CD4-positive, alpha-beta T cell (primary cell): ENCODE measurements at regions not wholly inside any gene's neighbourhood (a gene's known extent, or its start where the extent isn't known, plus 50 kb on each side); places are given as distances from the start of the nearest gene placed in this dataset.

Source experiments
- ATAC-seq: fragments of 200-7000 bp; cut with Tn5 transposase; one replicate; pipeline ENCODE4 v1.10.0; 2022; ENCODE audit warnings: mild to moderate bottlenecking; ENCODE audit not compliant: poor library complexity
- CTCF ChIA-PET: fragments of 350-600 bp; sonication (Branson Sonifier 250); formaldehyde crosslinking; loops from one replicate; lab custom pipeline; 2021; ENCODE audit warnings: antibody characterized with exemption, inconsistent platforms; lab: Charles Lee
- POLR2A ChIA-PET: fragments of 350-600 bp; sonication (Branson Sonifier 250); formaldehyde crosslinking; loops from one replicate; lab custom pipeline; 2021; ENCODE audit warnings: antibody characterized with exemption, inconsistent platforms; lab: Charles Lee
- DNase-seq, 14 experiments: peaks; one replicate each; pipeline ENCODE4 v3.0.0-alpha.2; 2013 to 2020; ENCODE audit warnings: mixed read lengths in 2 of 14
- H3K27ac ChIP-seq, 2 donors: one replicate each; pipeline versions ENCODE4 v1.5.1 to v1.7.0; 2013; ENCODE audit warnings: low read length in 2 of 2, low read depth in 1 of 2, mild to moderate bottlenecking in 1 of 2
- H3K27me3 ChIP-seq, 2 experiments: 1 replicate in 1 of 2; 2 replicates in 1 of 2; pipeline versions ENCODE4 v1.6.1 to v1.7.0; 2013; ENCODE audit warnings: low read length in 2 of 2, control low read depth in 1 of 2, mild to moderate bottlenecking in 1 of 2, moderate library complexity in 1 of 2; ENCODE audit not compliant: insufficient read depth in 2 of 2, control insufficient read depth in 1 of 2
- H3K36me3 ChIP-seq: one replicate; pipeline ENCODE4 v1.6.1; 2013; ENCODE audit warnings: low read length, control low read depth; ENCODE audit not compliant: insufficient read depth
- H3K4me1 ChIP-seq: one replicate; pipeline ENCODE4 v1.6.1; 2013; ENCODE audit warnings: low read length, control low read depth; ENCODE audit not compliant: insufficient read depth
- H3K4me3 ChIP-seq: one replicate; pipeline ENCODE4 v1.5.1; 2013; ENCODE audit warnings: mild to moderate bottlenecking, low read length, moderate library complexity
- H3K9me3 ChIP-seq, 2 experiments: 1 replicate in 1 of 2; 2 replicates in 1 of 2; pipeline versions ENCODE4 v1.6.1 to v1.7.0; 2013; ENCODE audit warnings: low read length in 2 of 2, mild to moderate bottlenecking in 2 of 2, control low read depth in 1 of 2, moderate library complexity in 1 of 2; ENCODE audit not compliant: control insufficient read depth in 1 of 2, insufficient read depth in 1 of 2
- H3K27ac Mint-ChIP-seq: one replicate; pipeline ENCODE4 v1.8.0; 2020; ENCODE audit warnings: mixed read lengths
- H3K27me3 Mint-ChIP-seq: one replicate; pipeline ENCODE4 v1.8.0; 2021; ENCODE audit warnings: mixed read lengths
- H3K36me3 Mint-ChIP-seq: one replicate; pipeline ENCODE4 v1.8.0; 2021; ENCODE audit warnings: low read depth, mixed read lengths
- H3K4me1 Mint-ChIP-seq: one replicate; pipeline ENCODE4 v1.8.0; 2021; ENCODE audit warnings: low read depth, mixed read lengths
- H3K4me3 Mint-ChIP-seq: one replicate; pipeline ENCODE4 v1.8.0; 2020; ENCODE audit warnings: mild to moderate bottlenecking, mixed read lengths
- H3K9me3 Mint-ChIP-seq: one replicate; pipeline ENCODE4 v1.8.0; 2020; ENCODE audit warnings: mixed read lengths
- intact Hi-C, 2 experiments: fragments of 100-400 bp; cut with DNase I in 1 of 2; cut with micrococcal nuclease in 1 of 2; formaldehyde crosslinking; loops; one replicate each; pipeline versions ENCODE4 v1.15.1 to v1.9.0; 2023 to 2025; cut with DNase I, micrococcal nuclease
- TF ChIP-seq, protein P1 (sequence below): fragments of 200-600 bp; IDR thresholded peaks from one replicate; pipeline ENCODE4 v1.8.0; 2022; ENCODE audit warnings: antibody characterized with exemption, mild to moderate bottlenecking

DNA sequence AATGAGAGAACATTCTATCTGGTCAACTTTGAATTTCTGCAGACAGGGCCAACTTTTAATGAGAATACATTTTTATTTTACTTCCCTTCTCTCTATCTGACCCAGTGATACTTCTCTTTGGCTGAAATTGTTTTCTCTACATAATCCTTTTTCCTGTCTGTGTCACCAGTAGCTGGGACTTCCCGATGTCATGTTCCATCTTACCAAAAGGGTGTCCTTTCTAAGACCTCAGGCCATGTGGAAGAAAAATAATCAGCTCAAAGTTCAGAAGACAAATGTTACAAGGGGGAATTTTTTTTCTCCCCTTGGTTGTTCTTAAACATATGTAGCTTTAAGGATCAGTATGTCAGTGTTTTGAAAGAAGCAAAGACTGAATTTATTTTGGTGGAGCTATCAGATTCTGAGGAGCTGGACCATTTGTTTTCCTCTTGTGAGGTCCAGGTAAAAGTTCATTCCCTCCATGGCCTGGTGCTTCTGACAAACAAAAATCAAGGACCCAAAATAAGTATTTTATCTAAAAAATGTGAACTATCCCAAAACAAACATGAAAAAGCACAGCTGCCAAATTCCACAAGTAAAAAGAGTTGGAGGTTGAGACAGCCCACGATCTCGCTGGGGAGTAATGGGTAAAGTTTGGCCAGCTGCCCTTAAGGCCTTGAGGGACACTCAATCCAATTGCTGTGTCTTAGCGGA is 859.4 kb upstream of the NR2F2 start:
- Histone ChIP-seq H3K9me3 (peaks cover 0 to 4% of the 10 kb centered on the region in 2 experiments), H3K4me1 (no peaks in the 10 kb centered on the region), H3K27me3 (no peaks in the 10 kb centered on the region), H3K4me3 (no peak overlapping the region), H3K36me3 (no peaks in the 10 kb centered on the region), H3K27ac (no peak overlapping the region)
- Mint-ChIP-seq H3K4me3 (no peak overlapping the region), H3K4me1 (no peaks in the 10 kb centered on the region), H3K27me3 (peaks cover 17% of the 10 kb centered on the region), H3K27ac (no peak overlapping the region), H3K36me3 (no peaks in the 10 kb centered on the region), H3K9me3 (no peaks in the 10 kb centered on the region)
- TF ChIP-seq, protein P1, sequence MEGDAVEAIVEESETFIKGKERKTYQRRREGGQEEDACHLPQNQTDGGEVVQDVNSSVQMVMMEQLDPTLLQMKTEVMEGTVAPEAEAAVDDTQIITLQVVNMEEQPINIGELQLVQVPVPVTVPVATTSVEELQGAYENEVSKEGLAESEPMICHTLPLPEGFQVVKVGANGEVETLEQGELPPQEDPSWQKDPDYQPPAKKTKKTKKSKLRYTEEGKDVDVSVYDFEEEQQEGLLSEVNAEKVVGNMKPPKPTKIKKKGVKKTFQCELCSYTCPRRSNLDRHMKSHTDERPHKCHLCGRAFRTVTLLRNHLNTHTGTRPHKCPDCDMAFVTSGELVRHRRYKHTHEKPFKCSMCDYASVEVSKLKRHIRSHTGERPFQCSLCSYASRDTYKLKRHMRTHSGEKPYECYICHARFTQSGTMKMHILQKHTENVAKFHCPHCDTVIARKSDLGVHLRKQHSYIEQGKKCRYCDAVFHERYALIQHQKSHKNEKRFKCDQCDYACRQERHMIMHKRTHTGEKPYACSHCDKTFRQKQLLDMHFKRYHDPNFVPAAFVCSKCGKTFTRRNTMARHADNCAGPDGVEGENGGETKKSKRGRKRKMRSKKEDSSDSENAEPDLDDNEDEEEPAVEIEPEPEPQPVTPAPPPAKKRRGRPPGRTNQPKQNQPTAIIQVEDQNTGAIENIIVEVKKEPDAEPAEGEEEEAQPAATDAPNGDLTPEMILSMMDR, result no peak
- CTCF ChIA-PET, result no interaction called here
- intact Hi-C loops, result no loop called here
- ATAC-seq (no peak), DNase-seq (no peak)
- POLR2A ChIA-PET, result no interaction called here

DNA sequence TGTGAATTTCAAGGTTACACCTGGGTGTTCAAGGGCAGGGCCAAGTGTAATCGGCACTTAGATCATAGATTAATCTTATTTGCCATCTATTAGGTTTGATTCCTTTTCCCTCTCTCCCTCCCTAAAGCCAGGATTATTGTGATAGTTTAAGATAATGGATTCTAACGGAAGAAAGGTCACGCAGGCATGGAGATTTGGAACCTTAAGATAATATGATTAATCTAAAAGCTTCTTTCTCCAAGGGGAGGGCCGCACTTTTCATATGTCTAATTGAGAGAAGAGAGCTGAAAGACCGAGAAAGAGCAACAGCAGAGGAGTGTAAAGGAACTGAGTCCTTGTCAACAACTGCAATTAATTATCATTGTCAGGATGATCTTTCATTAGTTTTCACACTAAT is 858.8 kb upstream of the NR2F2 start:
- no peak overlapping the region for H3K4me3 Mint-ChIP-seq
- Histone ChIP-seq H3K4me3 (no peak overlapping the region), H3K9me3 (peaks cover 0 to 4% of the 10 kb centered on the region in 2 experiments), H3K36me3 (no peaks in the 10 kb centered on the region), H3K27ac (no peak overlapping the region), H3K4me1 (no peaks in the 10 kb centered on the region), H3K27me3 (no peaks in the 10 kb centered on the region)
- H3K27ac Mint-ChIP-seq, result no peak overlapping the region
- no peaks in the 10 kb centered on the region for H3K4me1 Mint-ChIP-seq
- no peaks in the 10 kb centered on the region for H3K9me3 Mint-ChIP-seq
- peaks cover 13% of the 10 kb centered on the region for H3K27me3 Mint-ChIP-seq
- ChIA-PET POLR2A (no interaction called here), CTCF (no interaction called here)
- H3K36me3 Mint-ChIP-seq, result no peaks in the 10 kb centered on the region
- ATAC-seq (no peak), DNase-seq (no peak)
- TF ChIP-seq, protein P1, result no peak
- intact Hi-C loops, result no loop called here

DNA sequence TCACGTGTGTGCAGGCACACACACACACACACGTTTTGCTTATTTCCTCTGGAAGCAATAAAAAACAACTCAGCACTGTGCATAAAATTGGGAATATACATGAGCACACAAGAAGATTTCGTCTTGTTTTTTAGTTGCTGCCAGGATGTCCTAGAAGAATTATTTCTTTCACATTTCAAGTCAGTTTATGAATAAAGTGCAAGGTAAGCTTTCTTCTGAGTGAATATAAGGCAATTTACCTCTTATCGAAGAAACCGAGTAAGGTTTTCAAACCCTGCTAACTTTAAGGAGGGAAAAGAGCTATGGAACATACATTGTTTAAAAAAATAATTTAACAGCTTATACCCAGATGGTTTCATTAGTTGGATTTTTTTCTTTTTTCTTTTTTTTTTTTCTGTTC is 855.4 kb upstream of the NR2F2 start:
- Mint-ChIP-seq H3K27ac (no peak overlapping the region), H3K27me3 (peaks cover 16% of the 10 kb centered on the region), H3K9me3 (no peaks in the 10 kb centered on the region), H3K36me3 (no peaks in the 10 kb centered on the region), H3K4me3 (no peak overlapping the region), H3K4me1 (no peaks in the 10 kb centered on the region)
- POLR2A ChIA-PET, result no interaction called here
- H3K4me1 ChIP-seq, result no peaks in the 10 kb centered on the region
- TF ChIP-seq, protein P1, result no peak
- ATAC-seq (no peak), DNase-seq (no peak)
- no peaks in the 10 kb centered on the region for H3K27me3 ChIP-seq
- H3K4me3 ChIP-seq, result no peak overlapping the region
- intact Hi-C loops, result no loop called here
- CTCF ChIA-PET, result interaction anchor here (0.5 to 0.7 kb wide), 2 partner anchors 364 to 937 kb away, joined by 3 read pairs; no protein-coding TSS in a partner anchor
- H3K27ac ChIP-seq, result no peak overlapping the region
- H3K36me3 ChIP-seq, result no peaks in the 10 kb centered on the region
- H3K9me3 ChIP-seq, result no peaks in the 10 kb centered on the region
